ENCODE measurements at regions not wholly inside any gene's neighbourhood (a gene's known extent, or its start where the extent isn't known, plus 50 kb on each side); places are given as distances from the start of the nearest gene placed in this dataset.
A peak's percentile ranks its signal among the peaks of the same experiment; 100 is the strongest.

- Histone ChIP-seq H2BK120ac (replicated peaks; ENCODE audit: low read depth, low read length) (no peak overlapping the region), H2BK5ac (ENCODE audit: low read depth, low read length) (no peak overlapping the region), H2AFZ (ENCODE audit: low read length) (peak overlapping the region; percentile 24; the same call in 1 of the 2 replicates), H3K4me2 (ENCODE audit: insufficient read depth in 1 of 2, low read depth in 2 of 2, low read length in 2 of 2) (no peak overlapping the region), H3K36me3 (ENCODE audit: control insufficient read depth in 2 of 4, insufficient read depth in 4 of 4, low read length in 3 of 4) (no peaks in the 10 kb centered on the region), H2BK15ac (ENCODE audit: low read length) (no peak overlapping the region), H3K4me1 (replicated peaks in 1 of 4; ENCODE audit: control insufficient read depth in 3 of 4, insufficient read depth in 4 of 4, low read length in 3 of 4) (no peaks in the 10 kb centered on the region), H3K79me2 (ENCODE audit: control insufficient read depth in 1 of 2, insufficient read depth in 2 of 2, low read length in 2 of 2) (no peaks in the 10 kb centered on the region), H3K18ac (ENCODE audit: extremely low read depth, low read length) (no peak overlapping the region), H4K20me1 (replicated peaks in 1 of 2; ENCODE audit: control insufficient read depth in 1 of 2, insufficient read depth in 2 of 2, low read length in 2 of 2) (no peaks in the 10 kb centered on the region), H3K23ac (ENCODE audit: insufficient read length) (no peak overlapping the region), H4K8ac (ENCODE audit: extremely low read depth, insufficient read depth, low read length) (no peak overlapping the region), H3K23me2 (ENCODE audit: low read depth, low read length) (no peaks in the 10 kb centered on the region), H3K27me3 (replicated peaks in 1 of 4; ENCODE audit: control insufficient read depth in 3 of 4, extremely low read depth in 1 of 4, insufficient read depth in 3 of 4, low read length in 3 of 4) (no peaks in the 10 kb centered on the region), H3K4me3 (ENCODE audit: extremely low read depth in 1 of 4, insufficient read depth in 2 of 4, low read depth in 3 of 4, low read length in 4 of 4) (no peak overlapping the region), H3K27ac (ENCODE audit: low read depth, low read length) (no peak overlapping the region), H3K9ac (replicated peaks in 1 of 4; ENCODE audit: extremely low read depth in 1 of 4, low read depth in 3 of 4, low read length in 3 of 4) (no peak overlapping the region), H3K4ac (replicated peaks; ENCODE audit: insufficient read length, low read depth, low read length) (no peak overlapping the region), H2BK12ac (ENCODE audit: low read depth, low read length) (no peak overlapping the region), H3K14ac (ENCODE audit: insufficient read length) (no peak overlapping the region), H3K9me3 (ENCODE audit: insufficient read depth in 2 of 2, low read depth in 1 of 2, low read length in 1 of 2) (no peaks in the 10 kb centered on the region), H3K56ac (replicated peaks; ENCODE audit: insufficient read length, low read depth, low read length) (no peak overlapping the region), H2BK20ac (ENCODE audit: low read length) (no peak overlapping the region), H2AK5ac (ENCODE audit: low read depth, low read length) (no peak overlapping the region), H4K5ac (ENCODE audit: insufficient read length, low read depth, low read length) (no peak overlapping the region), H3K79me1 (ENCODE audit: low read depth, low read length) (no peaks in the 10 kb centered on the region), H4K91ac (replicated peaks; ENCODE audit: insufficient read length, low read length) (no peak overlapping the region)
- no peak for DNase-seq (ENCODE audit: low read depth in 1 of 2, low spot score in 2 of 2)
- 74% methylated on average over 7 of the region's 7 CpGs; no CpG with 5 or more reads in 1 of the 2 experiments for WGBS, 2 experiments (ENCODE audit: extremely low coverage in 1 of 2, insufficient coverage in 1 of 2, insufficient read length in 1 of 2, insufficient replicate concordance in 2 of 2, low coverage in 1 of 2, low lambda C conversion rate in 2 of 2, missing lambda C conversion rate in 1 of 2)
- POLR2A ChIA-PET (ENCODE audit: partially characterized antibody), result no interaction called here
- no peak for FAIRE-seq
- CTCF ChIA-PET (ENCODE audit: partially characterized antibody), result interaction anchor here (0.9 to 1.3 kb wide), 2 partner anchors 46 to 230 kb away, joined by 3 to 4 read pairs; no protein-coding TSS in a partner anchor
- TF ChIP-seq GTF2F1 (IDR thresholded peaks at IDR 0.05; ENCODE audit: borderline replicate concordance, low read depth, low read length) (no peak), SIRT6 (IDR thresholded peaks at IDR 0.05; ENCODE audit: low read length) (no peak), ATF3 (IDR thresholded peaks at IDR 0.05; ENCODE audit: insufficient read depth, low read depth, low read length) (no peak), GABPA (IDR thresholded peaks at IDR 0.05; ENCODE audit: borderline replicate concordance, insufficient read depth, low read length) (no peak), RXRA (IDR thresholded peaks at IDR 0.05; ENCODE audit: insufficient read depth, low read depth, low read length) (no peak), POLR2A (IDR thresholded peaks at IDR 0.05; ENCODE audit: control extremely low read depth in 1 of 2, low read depth in 2 of 2, low read length in 2 of 2) (no peak), CBX8 (IDR thresholded peaks at IDR 0.05; ENCODE audit: borderline replicate concordance, low read depth, low read length) (no peak), ZNF274 (IDR thresholded peaks at IDR 0.05; ENCODE audit: borderline replicate concordance, extremely low read depth, low read length) (no peak), CHD2 (IDR thresholded peaks at IDR 0.05; ENCODE audit: low read length) (no peak), CEBPB (IDR thresholded peaks at IDR 0.05; ENCODE audit: low read depth, low read length) (no peak), EZH2 (IDR thresholded peaks at IDR 0.05; ENCODE audit: low read depth, low read length, severe bottlenecking) (no peak), RFX5 (IDR thresholded peaks at IDR 0.05; ENCODE audit: borderline replicate concordance, low read depth, low read length) (no peak), SAP30 (IDR thresholded peaks at IDR 0.05; ENCODE audit: insufficient read depth, insufficient replicate concordance, low read length) (no peak)
These were observed 266.4 kb upstream of the FN1 start for GRCh38 chr2:215702116-215702902.

Data from H1 (cell line).